Fibroblast of the aortic adventitia (primary cell): ENCODE measurements at regions not wholly inside any gene's neighbourhood (a gene's known extent, or its start where the extent isn't known, plus 50 kb on each side); places are given as distances from the start of the nearest gene placed in this dataset.

Source experiments
- DNase-seq: peaks from one replicate; pipeline ENCODE4 v3.0.0-alpha.2; 2010; ENCODE audit warnings: low read depth
- H3K4me3 ChIP-seq: 2 replicates; pipeline ENCODE4 v1.5.1; 2011; ENCODE audit warnings: low read depth, mild to moderate bottlenecking, control low read depth, low read length, moderate library complexity
- TF ChIP-seq, protein P1 (sequence below): IDR thresholded peaks from 2 replicates; pipeline ENCODE4 v1.5.1; 2011; ENCODE audit warnings: mild to moderate bottlenecking, low read length, control low read depth, inconsistent platforms; ENCODE audit not compliant: insufficient read depth

DNA sequence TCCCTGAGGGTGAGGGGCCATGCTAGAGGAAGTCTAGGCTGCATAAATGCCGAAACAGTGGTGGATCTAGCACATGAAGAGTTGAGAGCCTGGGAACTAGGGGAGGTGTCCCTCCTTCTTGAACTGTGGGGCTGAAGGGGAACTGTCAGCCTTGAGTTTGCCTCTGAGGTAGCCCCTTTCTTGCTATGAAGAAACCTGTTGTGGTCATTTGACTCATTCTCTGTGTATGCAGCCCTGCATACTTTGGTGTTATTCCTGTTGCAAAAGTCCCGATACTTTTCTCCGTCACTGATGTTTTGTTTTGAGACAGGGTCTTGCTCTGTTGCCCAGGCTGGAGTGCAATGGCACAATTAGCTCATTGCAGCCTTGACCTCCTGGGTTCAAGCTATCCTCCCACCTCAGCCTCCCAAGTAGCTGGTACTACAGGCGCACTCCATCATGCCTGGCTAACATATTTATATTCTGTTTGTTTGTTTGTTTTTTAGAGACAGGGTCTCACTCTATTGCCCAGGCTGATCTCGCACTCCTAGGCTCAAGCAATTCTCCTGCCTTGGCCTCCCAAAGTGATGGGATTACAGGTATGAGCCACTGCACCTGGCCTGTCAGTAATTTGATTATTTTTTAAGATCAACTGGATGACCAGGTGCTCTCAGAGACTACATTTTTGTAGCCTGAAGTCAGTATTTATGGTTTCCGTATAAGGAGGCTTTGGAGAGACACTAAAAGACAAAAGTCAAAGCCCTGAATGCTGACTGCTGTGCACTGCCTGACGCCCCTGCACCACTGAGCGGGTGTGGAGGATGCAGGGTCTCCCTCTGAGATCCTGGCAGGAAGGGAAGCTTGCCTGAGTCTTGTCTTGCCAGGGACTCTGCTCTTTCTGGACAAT lies 86.2 kb upstream of the KCNK12 start:
- no peak overlapping the region for H3K4me3 ChIP-seq
- DNase-seq = no peak
- TF ChIP-seq, protein P1, sequence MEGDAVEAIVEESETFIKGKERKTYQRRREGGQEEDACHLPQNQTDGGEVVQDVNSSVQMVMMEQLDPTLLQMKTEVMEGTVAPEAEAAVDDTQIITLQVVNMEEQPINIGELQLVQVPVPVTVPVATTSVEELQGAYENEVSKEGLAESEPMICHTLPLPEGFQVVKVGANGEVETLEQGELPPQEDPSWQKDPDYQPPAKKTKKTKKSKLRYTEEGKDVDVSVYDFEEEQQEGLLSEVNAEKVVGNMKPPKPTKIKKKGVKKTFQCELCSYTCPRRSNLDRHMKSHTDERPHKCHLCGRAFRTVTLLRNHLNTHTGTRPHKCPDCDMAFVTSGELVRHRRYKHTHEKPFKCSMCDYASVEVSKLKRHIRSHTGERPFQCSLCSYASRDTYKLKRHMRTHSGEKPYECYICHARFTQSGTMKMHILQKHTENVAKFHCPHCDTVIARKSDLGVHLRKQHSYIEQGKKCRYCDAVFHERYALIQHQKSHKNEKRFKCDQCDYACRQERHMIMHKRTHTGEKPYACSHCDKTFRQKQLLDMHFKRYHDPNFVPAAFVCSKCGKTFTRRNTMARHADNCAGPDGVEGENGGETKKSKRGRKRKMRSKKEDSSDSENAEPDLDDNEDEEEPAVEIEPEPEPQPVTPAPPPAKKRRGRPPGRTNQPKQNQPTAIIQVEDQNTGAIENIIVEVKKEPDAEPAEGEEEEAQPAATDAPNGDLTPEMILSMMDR = no peak

DNA sequence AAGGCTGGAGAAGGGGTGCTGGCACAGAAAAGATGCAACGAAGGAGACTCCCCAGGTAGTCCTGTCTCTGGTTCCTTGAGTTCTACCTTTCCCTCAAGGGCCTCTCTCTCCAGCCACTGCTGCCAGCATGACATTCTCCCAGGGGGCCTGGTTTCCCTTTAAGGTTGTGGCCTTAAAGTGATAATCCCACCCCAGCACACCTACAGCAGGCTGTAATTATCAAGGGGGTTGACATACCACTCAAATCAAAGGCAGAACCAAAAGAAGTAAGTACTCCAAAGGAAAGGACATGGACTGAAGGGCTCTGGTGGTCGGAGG lies 84.7 kb upstream of the KCNK12 start:
- DNase-seq = no peak
- TF ChIP-seq, protein P1 = no peak
- no peak overlapping the region for H3K4me3 ChIP-seq

DNA sequence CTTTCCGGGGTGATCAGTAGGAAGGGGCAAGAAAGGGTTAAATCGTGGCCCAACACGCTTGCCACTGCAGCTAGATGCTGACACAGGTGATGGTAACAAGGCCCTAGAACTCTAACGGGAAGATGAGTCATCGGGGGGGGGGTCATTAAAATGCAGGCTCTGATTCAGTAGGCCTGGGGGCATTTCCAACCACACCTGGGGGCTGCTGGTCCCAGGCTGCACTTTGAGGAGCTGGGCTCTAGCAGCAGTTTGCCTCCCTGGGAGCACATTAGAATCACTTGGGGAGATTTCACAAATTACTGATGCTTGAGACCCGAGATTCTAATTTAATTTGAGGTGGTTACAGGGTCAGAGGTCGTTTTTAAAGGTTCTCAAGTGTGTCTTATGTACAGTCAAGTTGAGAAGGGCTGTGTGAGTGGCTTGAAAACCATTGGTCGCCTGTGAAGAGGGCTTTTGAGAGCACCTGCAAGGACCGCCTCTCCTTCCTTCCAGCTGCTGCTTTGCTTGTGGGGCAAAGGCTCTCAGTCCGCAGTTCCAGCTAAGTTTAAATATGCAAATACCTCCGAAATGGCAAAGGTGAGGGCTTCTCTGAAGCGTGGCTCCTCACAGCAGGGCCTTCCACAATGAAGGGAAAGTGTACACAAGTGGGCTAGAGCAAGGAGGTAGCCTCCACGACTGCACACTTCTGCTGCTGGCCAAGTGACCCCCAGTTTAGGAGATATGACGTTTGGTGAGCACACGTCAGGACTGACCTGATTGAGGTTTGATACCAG lies 84.2 kb upstream of the KCNK12 start:
- no peak overlapping the region for H3K4me3 ChIP-seq
- TF ChIP-seq, protein P1 = no peak
- DNase-seq = no peak

DNA sequence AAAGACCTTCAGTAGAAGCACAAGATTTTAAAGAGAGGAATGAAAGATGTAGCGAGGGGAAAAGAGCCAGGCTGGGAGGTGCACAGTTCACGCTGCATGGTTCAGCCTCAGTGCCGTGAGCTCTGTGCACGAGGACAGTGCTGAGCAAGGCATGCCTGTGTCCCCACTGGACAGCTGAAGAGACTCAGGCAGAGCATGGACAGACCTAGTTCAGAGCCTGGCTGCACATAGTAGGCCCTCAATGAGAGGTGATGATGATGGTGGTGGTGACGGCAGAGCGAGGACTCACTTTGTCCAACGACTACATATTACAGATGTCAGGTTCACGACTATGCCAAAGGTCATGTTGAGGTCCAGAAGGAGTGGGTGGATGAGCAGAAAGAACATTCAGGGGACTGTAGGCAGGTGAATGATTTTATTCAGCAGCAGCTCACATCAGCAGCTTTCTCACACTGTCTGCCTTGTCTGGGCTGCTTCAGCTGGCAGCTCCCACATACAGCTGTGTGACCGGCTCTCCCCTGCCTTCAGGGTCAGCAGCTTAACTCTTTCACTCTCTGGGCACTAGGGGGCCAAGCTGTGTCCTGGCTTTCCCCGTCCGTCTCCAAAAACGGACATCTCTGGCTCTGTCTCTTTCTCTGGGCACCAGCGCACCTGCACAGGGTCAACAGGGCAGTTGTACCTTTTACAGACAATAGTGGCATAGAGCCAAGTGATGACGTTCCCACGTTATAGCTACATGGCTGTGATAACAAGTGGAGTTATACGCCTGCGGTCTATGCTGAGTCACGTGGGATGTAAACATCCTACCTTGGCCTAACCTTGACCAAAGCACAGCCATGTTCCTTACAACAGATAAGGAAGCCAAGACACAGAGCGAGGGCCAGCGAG lies 83.4 kb upstream of the KCNK12 start:
- no peak overlapping the region for H3K4me3 ChIP-seq
- TF ChIP-seq, protein P1 = peak; percentile 20
- DNase-seq = no peak

DNA sequence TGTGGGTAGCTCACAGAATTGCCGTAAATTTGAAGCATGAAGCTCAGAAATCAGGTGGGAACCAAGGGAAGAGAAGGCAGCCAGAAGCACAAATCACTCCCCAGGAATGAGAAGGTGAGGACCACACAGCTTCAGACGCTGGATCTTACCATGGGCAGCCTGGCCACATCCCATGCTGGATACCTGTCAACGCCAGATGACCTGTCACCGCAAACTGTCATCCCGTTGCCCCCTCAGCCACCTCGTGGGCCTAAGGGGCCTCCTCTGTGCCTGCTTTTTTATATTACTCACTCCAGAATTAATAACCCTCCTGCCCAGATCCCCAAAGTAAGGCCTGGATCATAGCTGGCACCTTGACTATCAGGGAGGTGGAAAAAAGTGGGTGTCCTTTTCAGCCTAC lies 82.3 kb upstream of the KCNK12 start:
- DNase-seq = no peak
- TF ChIP-seq, protein P1 = no peak
- no peak overlapping the region for H3K4me3 ChIP-seq

DNA sequence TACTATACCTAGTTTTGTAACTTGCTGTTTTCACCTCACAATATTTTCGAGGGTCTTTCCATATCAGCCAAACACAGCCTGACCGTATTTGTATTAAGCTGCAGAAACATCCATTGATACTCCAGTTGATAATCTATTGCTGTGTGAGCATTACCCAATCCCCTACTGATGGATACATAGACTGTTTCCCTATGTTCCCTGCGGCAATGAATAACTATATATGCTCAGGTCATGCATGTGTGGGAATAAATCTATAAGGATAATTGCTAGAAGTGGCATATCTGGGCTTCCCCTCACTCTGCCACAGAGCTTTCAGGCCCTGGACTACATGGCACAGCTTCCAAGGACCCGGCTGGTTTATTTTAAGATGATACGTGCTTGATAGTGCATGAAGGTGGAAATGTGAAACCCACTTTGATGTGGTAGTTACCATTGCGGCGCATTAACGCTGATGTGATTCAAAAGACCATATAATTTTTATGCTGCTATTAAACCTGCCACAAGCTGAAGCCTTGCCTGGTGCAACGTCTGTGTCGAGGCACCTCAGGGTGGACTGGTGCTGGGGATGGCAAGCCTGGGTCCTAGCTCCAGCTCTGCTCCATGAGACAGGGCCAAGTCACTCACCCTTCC lies 81.4 kb upstream of the KCNK12 start:
- no peak overlapping the region for H3K4me3 ChIP-seq
- DNase-seq = no peak
- TF ChIP-seq, protein P1 = no peak
